ENCODE measurements at regions not wholly inside any gene's neighbourhood (a gene's known extent, or its start where the extent isn't known, plus 50 kb on each side); places are given as distances from the start of the nearest gene placed in this dataset.

GRCh38 chr5:39970117-39970798 is 545.5 kb upstream of the DAB2 start:
- 72 to 80% methylated on average over 2 of the region's 2 CpGs for WGBS, 2 donors
- intact Hi-C loops (cut with DNase I; ENCODE audit: low total_unique reads) = no loop called here
- no peaks in the 10 kb centered on the region for H3K27me3 ChIP-seq
- H3K36me3 ChIP-seq (ENCODE audit: low read depth, missing control alignments) = no peaks in the 10 kb centered on the region
- TF ChIP-seq CTCF (IDR thresholded peaks at IDR 0.05) (no peak), POLR2A (IDR thresholded peaks at IDR 0.05) (no peak)
- no peaks in the 10 kb centered on the region for H3K4me1 ChIP-seq
- H3K27ac ChIP-seq = no peak overlapping the region
- no peak overlapping the region for H3K4me3 ChIP-seq
- DNase-seq = no peak
- H3K9me3 ChIP-seq = no peaks in the 10 kb centered on the region

- no peaks in the 10 kb centered on the region for H3K36me3 ChIP-seq (ENCODE audit: low read depth, missing control alignments)
- WGBS, 2 donors = 59 to 73% methylated on average over 2 of the region's 2 CpGs
- H3K27ac ChIP-seq = no peak overlapping the region
- no peak for TF ChIP-seq CTCF (IDR thresholded peaks at IDR 0.05)
- TF ChIP-seq POLR2A (IDR thresholded peaks at IDR 0.05) = no peak
- intact Hi-C loops (cut with DNase I; ENCODE audit: low total_unique reads) = no loop called here
- no peaks in the 10 kb centered on the region for H3K4me1 ChIP-seq
- no peak for DNase-seq
- H3K9me3 ChIP-seq = no peaks in the 10 kb centered on the region
- H3K4me3 ChIP-seq = no peak overlapping the region
- H3K27me3 ChIP-seq = no peaks in the 10 kb centered on the region
Observed at GRCh38 chr5:39968381-39968780, 543.6 kb upstream of the DAB2 start.

DNA sequence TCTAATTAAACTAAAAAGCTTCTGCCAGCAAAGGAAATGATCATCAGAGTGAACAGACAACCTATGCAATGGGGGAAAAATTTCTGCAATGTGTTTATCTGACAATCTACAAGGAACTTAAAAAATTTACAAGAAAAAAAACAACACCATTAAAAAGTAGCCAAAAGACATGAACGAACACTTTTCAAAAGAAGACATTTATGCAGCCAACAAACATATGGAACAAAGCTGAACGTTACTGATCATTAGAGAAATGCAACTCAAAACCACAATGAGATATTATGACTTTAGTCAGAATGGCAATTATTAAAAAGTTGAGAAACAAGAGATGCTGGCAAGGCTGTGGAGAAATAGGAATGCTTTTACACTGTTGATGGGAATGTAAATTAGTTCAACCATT is 530.4 kb upstream of the DAB2 start:
- H3K9me3 ChIP-seq = no peaks in the 10 kb centered on the region
- H3K4me3 ChIP-seq = no peak overlapping the region
- H3K4me1 ChIP-seq = no peaks in the 10 kb centered on the region
- H3K36me3 ChIP-seq (ENCODE audit: low read depth, missing control alignments) = no peaks in the 10 kb centered on the region
- no peak for TF ChIP-seq POLR2A (IDR thresholded peaks at IDR 0.05)
- no peak for TF ChIP-seq CTCF (IDR thresholded peaks at IDR 0.05)
- no peak for DNase-seq
- WGBS, 2 donors = 79 to 85% methylated on average over 2 of the region's 2 CpGs
- H3K27me3 ChIP-seq = no peaks in the 10 kb centered on the region
- intact Hi-C loops (cut with DNase I; ENCODE audit: low total_unique reads) = loop anchor here (10.0 kb wide), 1 partner anchor 740 kb away; no protein-coding TSS in a partner anchor
- no peak overlapping the region for H3K27ac ChIP-seq

DNA sequence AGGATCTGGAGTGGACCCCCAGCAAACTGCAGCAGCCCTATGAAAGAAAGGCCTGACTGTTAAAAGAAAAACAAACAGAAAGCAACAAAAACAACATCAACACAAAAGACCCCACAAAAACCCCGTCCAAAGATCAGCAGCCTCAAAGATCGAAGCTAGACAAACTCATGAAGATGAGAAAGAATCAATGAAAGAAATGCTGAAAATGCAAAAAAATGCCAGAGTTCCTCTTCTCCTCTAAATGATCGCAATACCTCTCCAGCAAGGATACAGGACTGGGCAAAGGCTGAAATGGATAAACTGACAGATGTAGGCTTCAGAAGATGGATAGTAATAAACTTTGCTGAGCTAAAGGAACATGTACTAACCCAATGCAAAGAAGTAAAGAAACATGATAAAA is 526.3 kb upstream of the DAB2 start:
- Histone ChIP-seq H3K36me3 (ENCODE audit: low read depth, missing control alignments) (no peaks in the 10 kb centered on the region), H3K9me3 (no peaks in the 10 kb centered on the region), H3K4me3 (no peak overlapping the region), H3K27ac (no peak overlapping the region), H3K27me3 (no peaks in the 10 kb centered on the region), H3K4me1 (no peaks in the 10 kb centered on the region)
- WGBS, 2 donors = 90 to 93% methylated on average over 3 of the region's 3 CpGs
- intact Hi-C loops (cut with DNase I; ENCODE audit: low total_unique reads) = loop anchor here (10.0 kb wide), 1 partner anchor 744 kb away; no protein-coding TSS in a partner anchor
- no peak for DNase-seq
- TF ChIP-seq CTCF (IDR thresholded peaks at IDR 0.05) (no peak), POLR2A (IDR thresholded peaks at IDR 0.05) (no peak)

- H3K4me3 ChIP-seq = no peak overlapping the region
- H3K4me1 ChIP-seq = no peaks in the 10 kb centered on the region
- WGBS, 2 donors = 45 to 53% methylated on average over 2 of the region's 2 CpGs
- intact Hi-C loops (cut with DNase I; ENCODE audit: low total_unique reads) = no loop called here
- H3K27ac ChIP-seq = no peak overlapping the region
- peak; percentile 47 to 64 (median 48) for TF ChIP-seq CTCF (IDR thresholded peaks at IDR 0.05)
- TF ChIP-seq POLR2A (IDR thresholded peaks at IDR 0.05) = no peak
- DNase-seq = peak; percentile 83
- H3K36me3 ChIP-seq (ENCODE audit: low read depth, missing control alignments) = no peaks in the 10 kb centered on the region
- no peaks in the 10 kb centered on the region for H3K27me3 ChIP-seq
- H3K9me3 ChIP-seq = no peaks in the 10 kb centered on the region
Observed at GRCh38 chr5:39948867-39949468, 524.2 kb upstream of the DAB2 start.

Measured in testis (tissue), 2 donors.